ENCODE measurements at regions not wholly inside any gene's neighbourhood (a gene's known extent, or its start where the extent isn't known, plus 50 kb on each side); places are given as distances from the start of the nearest gene placed in this dataset.

DNA sequence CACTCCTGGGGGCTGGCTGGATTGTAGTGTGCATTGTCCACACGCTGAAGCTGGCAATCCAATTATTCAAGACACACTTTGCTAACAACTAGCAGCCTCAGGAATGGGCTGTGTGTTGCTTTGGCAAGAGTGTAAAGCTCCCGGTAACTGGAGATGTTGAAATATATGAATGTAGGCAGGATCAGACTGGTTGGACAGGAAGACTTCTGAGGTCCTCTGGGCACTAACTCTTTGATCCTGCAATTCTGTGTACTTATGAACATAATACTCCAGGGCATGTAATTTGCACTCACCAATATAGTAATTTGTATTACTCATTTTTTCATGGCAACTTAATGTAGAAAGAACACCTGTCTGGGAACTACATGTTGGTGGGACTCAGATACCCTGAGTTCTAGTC lies 106.7 kb upstream of the SLC28A3 start:
- in situ Hi-C loops (cut with MboI; ENCODE audit: low sequenced_read_pairs): no loop called here

- in situ Hi-C loops (cut with MboI; ENCODE audit: low sequenced_read_pairs): no loop called here
Observed at GRCh38 chr9:84450029-84450428, 109.5 kb upstream of the SLC28A3 start.

GRCh38 chr9:84456527-84456926 lies 116.0 kb upstream of the SLC28A3 start:
- in situ Hi-C loops (cut with MboI; ENCODE audit: low sequenced_read_pairs): no loop called here

GRCh38 chr9:84460695-84461094 lies 120.1 kb upstream of the SLC28A3 start:
- in situ Hi-C loops (cut with MboI; ENCODE audit: low sequenced_read_pairs): no loop called here

GRCh38 chr9:84463272-84463671 lies 122.7 kb upstream of the SLC28A3 start:
- in situ Hi-C loops (cut with MboI; ENCODE audit: low sequenced_read_pairs): no loop called here

- in situ Hi-C loops (cut with MboI; ENCODE audit: low sequenced_read_pairs): no loop called here
Observed at GRCh38 chr9:84466580-84467285, 126.2 kb upstream of the SLC28A3 start.

DNA sequence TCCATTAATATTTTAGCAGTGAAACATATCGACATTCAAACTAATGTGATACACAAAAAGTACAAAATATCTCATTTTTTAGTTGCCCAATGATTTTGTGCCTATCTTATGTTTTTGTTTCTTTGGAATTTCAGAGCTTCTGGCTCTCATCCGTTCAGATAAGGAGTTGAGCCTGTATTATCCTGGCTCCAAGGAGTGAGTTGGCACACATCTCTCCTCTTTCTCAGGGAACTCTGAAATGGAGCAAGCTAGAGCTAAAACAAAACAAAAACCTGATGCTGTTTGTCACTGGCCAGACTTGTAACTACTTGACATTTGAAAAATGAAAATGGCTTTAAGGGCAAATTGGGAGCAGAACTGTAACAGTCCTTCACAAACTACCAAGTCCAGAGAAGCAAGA lies 131.3 kb upstream of the SLC28A3 start:
- in situ Hi-C loops (cut with MboI; ENCODE audit: low sequenced_read_pairs): no loop called here

DNA sequence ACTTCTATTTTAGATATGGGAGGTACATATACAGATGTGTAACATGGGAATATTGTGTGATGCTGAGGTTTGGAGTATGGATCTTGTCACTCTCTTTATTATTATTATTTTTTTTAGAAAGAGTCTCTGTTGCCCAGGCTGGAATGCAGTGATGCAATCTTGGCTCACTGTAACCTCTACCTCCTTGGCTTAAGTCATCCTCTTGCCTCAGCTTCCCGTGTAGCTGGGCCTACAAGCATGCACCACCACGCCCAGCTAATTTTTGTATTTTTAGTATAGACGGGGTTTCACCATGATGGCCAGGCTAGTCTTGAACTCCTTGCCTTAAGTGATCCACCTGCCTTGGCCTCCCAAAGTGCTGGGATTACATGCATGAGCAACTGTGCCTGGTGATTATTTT lies 138.4 kb upstream of the SLC28A3 start:
- in situ Hi-C loops (cut with MboI; ENCODE audit: low sequenced_read_pairs): no loop called here

DNA sequence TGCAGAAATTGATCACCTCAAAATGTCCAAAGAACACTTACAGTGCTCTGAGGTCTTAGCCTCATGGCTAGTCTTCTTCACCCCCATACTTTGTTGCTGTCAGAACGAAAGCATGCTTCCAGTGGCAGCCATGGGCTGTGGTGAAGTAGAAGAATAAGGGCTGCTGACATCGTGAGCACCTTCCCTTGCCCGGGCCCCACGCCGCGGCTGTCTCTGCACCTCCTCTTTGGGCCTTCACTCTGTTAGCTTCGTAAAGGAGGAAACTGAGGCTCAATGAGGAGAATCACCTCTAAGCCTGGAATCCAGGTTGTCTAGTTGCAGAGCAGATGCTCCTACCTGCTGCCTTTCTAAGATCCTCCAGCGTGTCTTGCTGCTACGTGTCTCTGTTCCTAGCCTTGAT lies 139.5 kb upstream of the SLC28A3 start:
- in situ Hi-C loops (cut with MboI; ENCODE audit: low sequenced_read_pairs): no loop called here

- in situ Hi-C loops (cut with MboI; ENCODE audit: low sequenced_read_pairs): no loop called here
Observed at GRCh38 chr9:84481231-84481630, 140.7 kb upstream of the SLC28A3 start.

GRCh38 chr9:84481636-84482218 lies 141.2 kb upstream of the SLC28A3 start:
- in situ Hi-C loops (cut with MboI; ENCODE audit: low sequenced_read_pairs): no loop called here

DNA sequence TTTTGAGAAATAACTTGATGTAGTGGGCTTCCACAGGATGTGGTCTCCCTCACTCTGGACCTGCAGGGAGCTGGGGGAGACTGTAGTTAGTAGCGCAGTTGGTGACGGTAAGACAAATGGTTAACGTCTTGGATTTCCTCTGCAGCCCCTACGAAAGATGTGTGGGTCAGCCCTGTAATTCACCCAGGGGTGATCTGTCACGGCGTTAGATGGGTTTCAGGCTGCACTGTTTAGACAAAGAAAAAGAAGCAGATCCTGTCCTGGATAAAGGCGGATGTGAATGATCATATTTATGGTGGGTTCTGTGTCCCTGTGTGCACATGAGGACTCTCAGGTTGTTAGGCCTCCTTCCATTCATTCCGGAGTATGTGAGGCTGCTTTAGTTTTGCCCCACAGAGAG lies 142.0 kb upstream of the SLC28A3 start:
- in situ Hi-C loops (cut with MboI; ENCODE audit: low sequenced_read_pairs): no loop called here

DNA sequence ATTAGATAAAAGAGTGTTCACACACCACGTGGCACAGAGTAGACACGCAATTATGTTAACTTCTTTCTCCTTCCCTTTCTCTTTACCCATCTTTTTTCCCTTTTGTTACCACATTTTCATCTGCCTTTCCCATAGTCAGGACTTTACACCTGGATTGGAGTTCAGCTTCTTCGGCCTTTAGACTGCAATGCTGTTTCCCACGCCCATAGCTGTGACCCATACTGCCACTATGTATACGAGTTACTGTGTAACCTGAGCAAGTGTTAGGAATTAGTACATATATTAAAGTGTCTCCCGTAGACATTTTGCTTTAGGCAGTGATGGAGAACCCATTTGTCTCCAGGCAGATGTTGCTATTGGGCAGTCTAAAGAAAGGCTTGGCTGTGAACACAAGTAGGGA lies 143.6 kb upstream of the SLC28A3 start:
- in situ Hi-C loops (cut with MboI; ENCODE audit: low sequenced_read_pairs): no loop called here

GRCh38 chr9:84485539-84485938 lies 145.0 kb upstream of the SLC28A3 start:
- in situ Hi-C loops (cut with MboI; ENCODE audit: low sequenced_read_pairs): no loop called here

DNA sequence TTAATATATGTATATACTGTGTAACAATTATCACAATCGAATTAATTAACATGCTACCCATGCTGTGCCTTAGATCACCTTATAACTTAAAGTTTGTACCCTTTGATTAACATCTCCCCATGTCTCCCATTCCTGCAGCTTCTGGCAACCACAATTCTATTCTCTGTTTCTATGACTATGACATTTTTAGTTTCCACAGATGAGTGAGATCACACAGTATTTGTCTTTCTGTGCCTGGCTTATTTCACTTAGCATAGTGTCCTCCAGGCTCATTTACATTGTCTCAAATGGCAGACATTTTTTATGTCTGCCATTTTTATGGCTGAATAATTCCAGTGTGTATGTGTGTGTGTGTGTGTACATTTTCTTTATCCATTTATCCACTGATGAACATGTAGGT lies 146.1 kb upstream of the SLC28A3 start:
- in situ Hi-C loops (cut with MboI; ENCODE audit: low sequenced_read_pairs): no loop called here

DNA sequence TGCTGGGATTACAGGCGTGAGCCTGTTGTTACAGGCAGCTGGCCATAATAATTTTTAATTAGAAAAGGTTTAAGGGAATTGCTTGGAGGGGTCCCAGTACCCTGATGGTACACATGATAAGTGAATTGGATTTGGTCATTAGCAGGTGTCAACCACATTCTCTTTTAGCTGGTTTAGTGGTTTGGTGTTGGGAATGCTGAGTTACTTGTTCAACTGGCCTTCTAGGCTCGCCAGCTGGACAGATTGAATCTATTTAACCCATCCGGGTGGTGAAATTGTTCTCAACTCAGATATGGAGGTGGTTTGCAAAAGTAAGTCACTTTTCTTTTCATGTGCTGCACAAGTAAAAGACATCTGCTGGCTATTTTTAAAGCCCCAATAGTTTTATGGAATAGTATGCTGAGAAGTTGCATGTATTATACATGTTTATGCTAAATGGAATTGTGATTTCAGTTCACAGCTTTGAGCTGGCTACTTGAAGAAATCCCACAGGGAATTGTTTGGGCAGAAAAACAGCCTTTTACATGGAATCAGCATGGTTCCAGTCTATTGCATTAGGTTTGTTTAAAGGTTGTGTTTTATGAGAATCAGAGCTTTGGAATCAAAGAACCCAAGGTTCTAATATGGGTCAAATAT lies 149.8 kb upstream of the SLC28A3 start:
- in situ Hi-C loops (cut with MboI; ENCODE audit: low sequenced_read_pairs): no loop called here

DNA sequence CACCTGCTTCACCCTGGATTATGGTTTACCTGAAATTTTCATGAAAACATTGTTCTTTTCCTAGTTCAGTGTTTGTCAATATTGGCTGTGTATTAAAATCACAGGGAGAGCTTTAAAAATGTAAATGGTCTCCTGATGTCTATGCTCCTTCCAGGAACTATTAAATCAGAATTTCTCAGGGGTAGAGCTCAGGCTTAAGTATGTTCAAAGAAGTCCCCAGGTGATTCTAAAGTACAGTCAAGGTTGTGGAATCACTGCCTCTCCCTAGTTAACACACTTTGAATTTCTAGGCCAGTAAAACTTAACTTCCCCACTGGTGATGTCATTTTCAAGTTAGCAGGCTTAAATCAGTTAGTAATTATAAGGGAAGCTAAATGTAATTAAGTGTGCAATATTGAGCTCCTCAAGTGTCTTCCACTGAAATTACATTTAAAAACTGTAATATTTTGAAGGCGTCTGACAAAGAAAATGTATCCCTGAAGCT lies 150.3 kb upstream of the SLC28A3 start:
- in situ Hi-C loops (cut with MboI; ENCODE audit: low sequenced_read_pairs): no loop called here

GRCh38 chr9:84492366-84493159 lies 152.0 kb upstream of the SLC28A3 start:
- in situ Hi-C loops (cut with MboI; ENCODE audit: low sequenced_read_pairs): no loop called here

DNA sequence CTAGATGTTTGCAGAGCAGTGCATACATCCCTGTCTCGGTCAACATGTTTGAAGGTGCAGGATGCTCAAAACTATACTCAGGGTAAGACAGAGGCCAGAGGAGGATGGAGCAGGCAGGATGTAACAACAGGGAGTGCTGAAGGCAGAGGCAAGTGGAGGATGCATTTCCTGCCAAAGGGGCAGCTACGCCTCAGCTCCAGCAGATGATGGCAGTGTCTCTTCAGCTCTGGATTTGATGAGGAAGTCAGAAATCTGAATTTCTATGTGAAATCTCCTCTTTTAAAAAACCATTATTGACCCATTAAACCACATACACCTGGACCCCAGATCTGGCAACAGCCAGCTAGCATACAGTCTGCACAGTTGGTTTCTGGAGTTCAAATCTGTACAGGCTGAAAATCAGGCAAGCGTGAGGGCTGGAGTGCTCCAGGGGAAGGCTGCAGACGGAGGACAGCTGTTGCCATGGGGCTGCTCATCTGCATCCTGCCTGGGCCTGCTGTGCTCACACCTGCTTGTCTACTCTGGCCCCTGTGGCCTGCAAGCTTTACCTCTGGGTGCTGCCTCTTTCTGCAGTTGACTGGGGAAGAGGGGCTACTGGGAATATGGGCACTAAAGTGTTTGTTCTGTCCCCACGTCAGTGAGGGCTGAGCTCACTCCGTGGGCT lies 152.9 kb upstream of the SLC28A3 start:
- in situ Hi-C loops (cut with MboI; ENCODE audit: low sequenced_read_pairs): no loop called here

GRCh38 chr9:84499969-84500582 lies 159.5 kb upstream of the SLC28A3 start:
- in situ Hi-C loops (cut with MboI; ENCODE audit: low sequenced_read_pairs): no loop called here

DNA sequence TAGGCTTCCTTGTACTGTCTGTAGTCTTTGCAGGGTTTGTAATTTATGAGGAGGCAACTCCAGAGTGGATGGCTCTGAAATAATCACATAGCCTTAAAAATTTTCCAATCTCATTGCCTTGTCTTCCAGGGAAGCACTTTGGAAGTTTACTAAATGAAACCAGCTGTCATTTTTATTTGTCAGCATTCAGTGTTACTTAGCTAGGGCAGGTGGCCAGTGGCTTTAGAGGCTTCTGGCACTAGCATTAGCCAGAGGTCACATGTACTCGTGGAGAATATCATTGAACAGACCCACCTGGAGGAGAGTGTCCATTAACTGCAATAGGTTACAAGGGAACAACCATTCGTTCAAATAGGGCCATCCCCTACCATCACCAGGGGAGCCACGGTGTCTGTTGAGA lies 160.3 kb upstream of the SLC28A3 start:
- in situ Hi-C loops (cut with MboI; ENCODE audit: low sequenced_read_pairs): no loop called here
